HEK293 (cell line): ENCODE measurements at regions not wholly inside any gene's neighbourhood (a gene's known extent, or its start where the extent isn't known, plus 50 kb on each side); places are given as distances from the start of the nearest gene placed in this dataset.

Experiments used
- BCL11A ChIP-seq: fragments of 450-650 bp; formaldehyde crosslinking; IDR thresholded peaks from 2 replicates; pipeline ENCODE4 v1.5.1; 2016; ENCODE audit warnings: low read depth, missing biosample characterization, missing genetic modification characterization
- GLIS2 ChIP-seq: fragments of 450-650 bp; formaldehyde crosslinking; IDR thresholded peaks from 2 replicates; pipeline ENCODE4 v1.5.1; 2016; ENCODE audit warnings: missing biosample characterization, missing genetic modification characterization
- HOXA7 ChIP-seq: sonication (generic); formaldehyde crosslinking; IDR thresholded peaks from 2 replicates; pipeline ENCODE4 v1.8.1; 2022; ENCODE audit warnings: missing genetic modification reagents, borderline replicate concordance
- IKZF3 ChIP-seq: fragments of 450-650 bp; IDR thresholded peaks from 2 replicates; pipeline ENCODE4 v1.5.0; 2018; ENCODE audit warnings: missing biosample characterization, mild to moderate bottlenecking, missing genetic modification characterization, moderate library complexity
- KLF17 ChIP-seq: fragments of 450-650 bp; formaldehyde crosslinking; IDR thresholded peaks from 2 replicates; pipeline ENCODE4 v1.5.1; 2016; ENCODE audit warnings: missing biosample characterization, missing genetic modification characterization
- KLF8 ChIP-seq: fragments of 450-650 bp; formaldehyde crosslinking; IDR thresholded peaks from 2 replicates; pipeline ENCODE4 v1.5.1; 2016; ENCODE audit warnings: missing biosample characterization, missing genetic modification characterization
- MYNN ChIP-seq: fragments of 450-650 bp; formaldehyde crosslinking; IDR thresholded peaks from 2 replicates; pipeline ENCODE4 v1.5.1; 2016; ENCODE audit warnings: missing biosample characterization, missing genetic modification characterization, borderline replicate concordance
- PBX3 ChIP-seq: sonication (generic); formaldehyde crosslinking; IDR thresholded peaks from 2 replicates; pipeline ENCODE4 v1.8.1; 2022; ENCODE audit warnings: mild to moderate bottlenecking, moderate library complexity, missing genetic modification reagents
- PRDM4 ChIP-seq: fragments of 450-650 bp; formaldehyde crosslinking; IDR thresholded peaks from 2 replicates; pipeline ENCODE4 v1.5.1; 2017; ENCODE audit warnings: missing biosample characterization, missing genetic modification characterization
- ZBTB11 ChIP-seq: fragments of 450-650 bp; formaldehyde crosslinking; conservative IDR thresholded peaks from 2 replicates; pipeline ENCODE4 v1.5.1; 2016; ENCODE audit warnings: low read depth, missing biosample characterization, missing genetic modification characterization
- ZBTB49 ChIP-seq: fragments of 450-650 bp; formaldehyde crosslinking; IDR thresholded peaks from 2 replicates; pipeline ENCODE4 v1.5.1; 2016; ENCODE audit warnings: missing biosample characterization, missing genetic modification characterization, low read depth
- ZNF138 ChIP-seq: fragments of 450-650 bp; formaldehyde crosslinking; IDR thresholded peaks from 2 replicates; pipeline ENCODE4 v1.5.1; 2016; ENCODE audit warnings: missing biosample characterization, missing genetic modification characterization, borderline replicate concordance
- ZNF140 ChIP-seq: fragments of 450-650 bp; formaldehyde crosslinking; IDR thresholded peaks from 2 replicates; pipeline ENCODE4 v1.5.1; 2016; ENCODE audit warnings: missing biosample characterization, missing genetic modification characterization
- ZNF155 ChIP-seq: fragments of 450-650 bp; formaldehyde crosslinking; IDR thresholded peaks from 2 replicates; pipeline ENCODE4 v1.5.1; 2016; ENCODE audit warnings: missing biosample characterization, missing genetic modification characterization
- ZNF157 ChIP-seq: fragments of 450-650 bp; formaldehyde crosslinking; IDR thresholded peaks from 2 replicates; pipeline ENCODE4 v1.5.1; 2016; ENCODE audit warnings: missing biosample characterization, missing genetic modification characterization
- ZNF169 ChIP-seq: fragments of 450-650 bp; formaldehyde crosslinking; IDR thresholded peaks from 2 replicates; pipeline ENCODE4 v1.5.1; 2016; ENCODE audit warnings: missing biosample characterization, missing genetic modification characterization
- ZNF280D ChIP-seq: fragments of 450-650 bp; formaldehyde crosslinking; IDR thresholded peaks from 2 replicates; pipeline ENCODE4 v1.5.1; 2016; ENCODE audit warnings: missing biosample characterization, missing genetic modification characterization
- ZNF354C ChIP-seq: fragments of 450-650 bp; formaldehyde crosslinking; IDR thresholded peaks from 2 replicates; pipeline ENCODE4 v1.5.1; 2016; ENCODE audit warnings: missing biosample characterization, missing genetic modification characterization, low read depth, borderline replicate concordance
- ZNF558 ChIP-seq: fragments of 450-650 bp; formaldehyde crosslinking; IDR thresholded peaks from 2 replicates; pipeline ENCODE4 v1.5.1; 2016; ENCODE audit warnings: missing biosample characterization, missing genetic modification characterization
- ZNF561 ChIP-seq: fragments of 450-650 bp; IDR thresholded peaks from 2 replicates; pipeline ENCODE4 v1.5.1; 2018; ENCODE audit warnings: missing biosample characterization, missing genetic modification characterization, borderline replicate concordance
- ZNF600 ChIP-seq: fragments of 450-650 bp; formaldehyde crosslinking; IDR thresholded peaks from 2 replicates; pipeline ENCODE4 v1.5.1; 2016; ENCODE audit warnings: missing biosample characterization, missing genetic modification characterization
- ZNF610 ChIP-seq: fragments of 450-650 bp; formaldehyde crosslinking; IDR thresholded peaks from 2 replicates; pipeline ENCODE4 v1.5.1; 2016; ENCODE audit warnings: missing biosample characterization, missing genetic modification characterization, borderline replicate concordance
- ZNF645 ChIP-seq: fragments of 450-650 bp; formaldehyde crosslinking; IDR thresholded peaks from 2 replicates; pipeline ENCODE4; 2016; ENCODE audit warnings: missing biosample characterization, missing genetic modification characterization
- ZNF654 ChIP-seq: fragments of 450-650 bp; formaldehyde crosslinking; IDR thresholded peaks from 2 replicates; pipeline ENCODE4 v1.5.1; 2016; ENCODE audit warnings: low read depth, missing biosample characterization, missing genetic modification characterization

GRCh38 chr20:59525500-59526241, 78.7 kb upstream of the PHACTR3 start (continued):
- no peak for TF ChIP-seq PRDM4
- TF ChIP-seq ZNF558 (tag by site-specific recombination): no peak
- peak; percentile 62 for TF ChIP-seq ZNF654 (tag by site-specific recombination)
- TF ChIP-seq KLF17 (tag by site-specific recombination): no peak
- no peak for TF ChIP-seq BCL11A (tag by site-specific recombination)
- no peak for TF ChIP-seq ZNF610 (tag by site-specific recombination)
- no peak for TF ChIP-seq ZNF155 (tag by site-specific recombination)
- TF ChIP-seq KLF8 (tag by site-specific recombination): no peak
- TF ChIP-seq IKZF3 (tag by site-specific recombination): peak; percentile 84; the same call in 1 of the 2 replicates
- TF ChIP-seq ZBTB11 (tag by site-specific recombination): no peak
- TF ChIP-seq ZNF561 (tag by site-specific recombination): 0 out of 2 replicates have a peak, but pooled peaks have one; percentile 39
- no peak for TF ChIP-seq ZNF157 (tag by site-specific recombination)
- no peak for TF ChIP-seq ZNF645 (tag by site-specific recombination)
- no peak for TF ChIP-seq ZNF169 (tag by site-specific recombination)
- TF ChIP-seq ZNF138 (tag by site-specific recombination): no peak
- no peak for TF ChIP-seq ZNF140 (tag by site-specific recombination)
- TF ChIP-seq GLIS2 (tag by site-specific recombination): no peak
- no peak for TF ChIP-seq ZNF354C (tag by site-specific recombination)
- TF ChIP-seq ZBTB49 (tag by site-specific recombination): no peak
- TF ChIP-seq PBX3 (CRISPR knock-in tag): no peak
- no peak for TF ChIP-seq MYNN (tag by site-specific recombination)
- TF ChIP-seq ZNF280D (tag by site-specific recombination): no peak
- no peak for TF ChIP-seq HOXA7 (CRISPR knock-in tag)
- TF ChIP-seq ZNF600 (tag by site-specific recombination): no peak
